ENCODE measurements at regions not wholly inside any gene's neighbourhood (a gene's known extent, or its start where the extent isn't known, plus 50 kb on each side); places are given as distances from the start of the nearest gene placed in this dataset.

DNA sequence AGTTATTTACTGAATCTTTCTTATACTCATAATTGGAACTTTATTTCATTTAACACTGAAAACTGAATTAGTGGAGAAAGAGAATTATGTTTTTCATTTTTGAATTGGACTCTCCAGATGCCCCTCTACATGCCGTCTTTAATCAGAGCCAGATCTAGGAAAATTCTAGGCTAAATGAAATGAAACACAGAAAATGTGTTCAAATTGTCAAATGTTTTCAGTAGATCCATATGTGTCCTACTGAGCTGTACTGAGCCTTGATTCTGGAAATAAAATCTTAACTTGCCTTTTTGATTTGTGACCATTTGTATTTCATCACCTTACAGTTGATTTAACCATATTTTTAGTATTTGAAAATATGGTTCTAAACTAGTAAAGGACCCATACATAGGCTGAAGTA, 64.0 kb upstream of the GK2 start:
- CTCF ChIA-PET = no interaction called here
- Histone ChIP-seq H3K36me3 (replicated peaks in 1 of 2; ENCODE audit: control insufficient read depth in 1 of 2, insufficient read depth in 2 of 2, low read length in 1 of 2) (no peaks in the 10 kb centered on the region), H3K79me2 (ENCODE audit: insufficient read depth) (no peaks in the 10 kb centered on the region), H4K20me1 (ENCODE audit: insufficient read depth) (no peaks in the 10 kb centered on the region), H3K4me1 (ENCODE audit: control insufficient read depth in 1 of 2, insufficient read depth in 2 of 2, low read depth in 1 of 2, low read length in 1 of 2) (no peaks in the 10 kb centered on the region; a peak in 1 of 4 replicates), H2AFZ (ENCODE audit: low read depth) (no peak overlapping the region), H3K9me3 (no peaks in the 10 kb centered on the region), H3K4me2 (no peak overlapping the region), H3K27ac (ENCODE audit: low read depth in 2 of 2, low read length in 1 of 2) (no peak overlapping the region), H3K27me3 (ENCODE audit: insufficient read depth) (no peaks in the 10 kb centered on the region), H3K4me3 (ENCODE audit: low read depth in 2 of 2, low read length in 1 of 2) (no peak overlapping the region), H3K9me2 (no peaks in the 10 kb centered on the region), H3K9ac (no peak overlapping the region), H3F3A (replicated peaks; ENCODE audit: insufficient read depth) (no peaks in the 10 kb centered on the region)
- DNase-seq = no peak
- WGBS (ENCODE audit: low lambda C conversion rate) = 47% methylated on average over 1 of the region's 1 CpG
- TF ChIP-seq GATA2 (CRISPR knock-in tag; IDR thresholded peaks at IDR 0.05) (no peak), TCF12 (IDR thresholded peaks at IDR 0.05) (no peak), FOXM1 (IDR thresholded peaks at IDR 0.05; ENCODE audit: low read depth) (no peak), EZH2phosphoT487 (IDR thresholded peaks at IDR 0.05; ENCODE audit: borderline replicate concordance, low read depth) (no peak)
- TF ChIP-seq, protein P1, sequence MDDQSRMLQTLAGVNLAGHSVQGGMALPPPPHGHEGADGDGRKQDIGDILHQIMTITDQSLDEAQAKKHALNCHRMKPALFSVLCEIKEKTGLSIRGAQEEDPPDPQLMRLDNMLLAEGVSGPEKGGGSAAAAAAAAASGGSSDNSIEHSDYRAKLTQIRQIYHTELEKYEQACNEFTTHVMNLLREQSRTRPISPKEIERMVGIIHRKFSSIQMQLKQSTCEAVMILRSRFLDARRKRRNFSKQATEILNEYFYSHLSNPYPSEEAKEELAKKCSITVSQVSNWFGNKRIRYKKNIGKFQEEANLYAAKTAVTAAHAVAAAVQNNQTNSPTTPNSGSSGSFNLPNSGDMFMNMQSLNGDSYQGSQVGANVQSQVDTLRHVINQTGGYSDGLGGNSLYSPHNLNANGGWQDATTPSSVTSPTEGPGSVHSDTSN (IDR thresholded peaks at IDR 0.05) = no peak
- TF ChIP-seq, protein P2, sequence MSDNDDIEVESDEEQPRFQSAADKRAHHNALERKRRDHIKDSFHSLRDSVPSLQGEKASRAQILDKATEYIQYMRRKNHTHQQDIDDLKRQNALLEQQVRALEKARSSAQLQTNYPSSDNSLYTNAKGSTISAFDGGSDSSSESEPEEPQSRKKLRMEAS (IDR thresholded peaks at IDR 0.05; ENCODE audit: low read depth) = no peak
- TF ChIP-seq, protein P3, sequence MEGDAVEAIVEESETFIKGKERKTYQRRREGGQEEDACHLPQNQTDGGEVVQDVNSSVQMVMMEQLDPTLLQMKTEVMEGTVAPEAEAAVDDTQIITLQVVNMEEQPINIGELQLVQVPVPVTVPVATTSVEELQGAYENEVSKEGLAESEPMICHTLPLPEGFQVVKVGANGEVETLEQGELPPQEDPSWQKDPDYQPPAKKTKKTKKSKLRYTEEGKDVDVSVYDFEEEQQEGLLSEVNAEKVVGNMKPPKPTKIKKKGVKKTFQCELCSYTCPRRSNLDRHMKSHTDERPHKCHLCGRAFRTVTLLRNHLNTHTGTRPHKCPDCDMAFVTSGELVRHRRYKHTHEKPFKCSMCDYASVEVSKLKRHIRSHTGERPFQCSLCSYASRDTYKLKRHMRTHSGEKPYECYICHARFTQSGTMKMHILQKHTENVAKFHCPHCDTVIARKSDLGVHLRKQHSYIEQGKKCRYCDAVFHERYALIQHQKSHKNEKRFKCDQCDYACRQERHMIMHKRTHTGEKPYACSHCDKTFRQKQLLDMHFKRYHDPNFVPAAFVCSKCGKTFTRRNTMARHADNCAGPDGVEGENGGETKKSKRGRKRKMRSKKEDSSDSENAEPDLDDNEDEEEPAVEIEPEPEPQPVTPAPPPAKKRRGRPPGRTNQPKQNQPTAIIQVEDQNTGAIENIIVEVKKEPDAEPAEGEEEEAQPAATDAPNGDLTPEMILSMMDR (IDR thresholded peaks at IDR 0.05) = no peak
- POLR2A ChIA-PET = no interaction called here

DNA sequence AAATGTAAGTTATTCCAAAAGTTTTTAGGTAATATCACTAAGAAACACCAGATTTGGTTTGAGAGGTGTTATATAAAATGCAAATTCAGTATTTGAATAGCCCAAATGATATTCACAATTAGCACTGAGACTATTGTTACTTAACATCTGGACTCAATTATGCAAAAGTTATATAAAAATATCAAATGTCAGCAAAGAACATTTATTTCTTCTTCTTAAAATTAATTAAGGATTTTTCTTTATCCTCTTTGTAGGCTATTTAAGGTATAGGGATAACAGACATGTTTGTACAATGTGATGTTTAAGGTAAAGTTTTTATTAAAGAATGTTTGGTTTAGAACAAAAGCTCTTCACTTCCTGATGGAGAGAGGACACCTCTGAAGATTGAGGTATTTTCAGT, 63.3 kb upstream of the GK2 start:
- H3K27me3 ChIP-seq (ENCODE audit: insufficient read depth) = no peaks in the 10 kb centered on the region
- H2AFZ ChIP-seq (ENCODE audit: low read depth) = no peak overlapping the region
- DNase-seq = no peak
- no peaks in the 10 kb centered on the region for H3K9me3 ChIP-seq
- H4K20me1 ChIP-seq (ENCODE audit: insufficient read depth) = no peaks in the 10 kb centered on the region
- no peak overlapping the region for H3K27ac ChIP-seq (ENCODE audit: low read depth in 2 of 2, low read length in 1 of 2)
- no peaks in the 10 kb centered on the region; a peak in 1 of 4 replicates for H3K4me1 ChIP-seq (ENCODE audit: control insufficient read depth in 1 of 2, insufficient read depth in 2 of 2, low read depth in 1 of 2, low read length in 1 of 2)
- H3K36me3 ChIP-seq (replicated peaks in 1 of 2; ENCODE audit: control insufficient read depth in 1 of 2, insufficient read depth in 2 of 2, low read length in 1 of 2) = no peaks in the 10 kb centered on the region
- no peak overlapping the region for H3K4me3 ChIP-seq (ENCODE audit: low read depth in 2 of 2, low read length in 1 of 2)
- H3F3A ChIP-seq (replicated peaks; ENCODE audit: insufficient read depth) = no peaks in the 10 kb centered on the region
- H3K4me2 ChIP-seq = no peak overlapping the region
- CTCF ChIA-PET = no interaction called here
- H3K9me2 ChIP-seq = no peaks in the 10 kb centered on the region
- no peaks in the 10 kb centered on the region for H3K79me2 ChIP-seq (ENCODE audit: insufficient read depth)
- POLR2A ChIA-PET = no interaction called here
- H3K9ac ChIP-seq = no peak overlapping the region
- TF ChIP-seq, protein P4, sequence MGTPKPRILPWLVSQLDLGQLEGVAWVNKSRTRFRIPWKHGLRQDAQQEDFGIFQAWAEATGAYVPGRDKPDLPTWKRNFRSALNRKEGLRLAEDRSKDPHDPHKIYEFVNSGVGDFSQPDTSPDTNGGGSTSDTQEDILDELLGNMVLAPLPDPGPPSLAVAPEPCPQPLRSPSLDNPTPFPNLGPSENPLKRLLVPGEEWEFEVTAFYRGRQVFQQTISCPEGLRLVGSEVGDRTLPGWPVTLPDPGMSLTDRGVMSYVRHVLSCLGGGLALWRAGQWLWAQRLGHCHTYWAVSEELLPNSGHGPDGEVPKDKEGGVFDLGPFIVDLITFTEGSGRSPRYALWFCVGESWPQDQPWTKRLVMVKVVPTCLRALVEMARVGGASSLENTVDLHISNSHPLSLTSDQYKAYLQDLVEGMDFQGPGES (IDR thresholded peaks at IDR 0.05; ENCODE audit: low read depth, low read length) = no peak
- TF ChIP-seq NFIC (IDR thresholded peaks at IDR 0.05; ENCODE audit: borderline replicate concordance) (no peak), CHD2 (IDR thresholded peaks at IDR 0.05; ENCODE audit: low read length, partially characterized antibody) (no peak), EP300 (IDR thresholded peaks at IDR 0.05; ENCODE audit: borderline replicate concordance in 1 of 2, low read depth in 1 of 2, low read length in 1 of 2) (no peak), SIN3A (IDR thresholded peaks at IDR 0.05; ENCODE audit: borderline replicate concordance, low read depth, low read length) (no peak), TEAD4 (IDR thresholded peaks at IDR 0.05; ENCODE audit: borderline replicate concordance, insufficient read depth) (no peak), MXI1 (IDR thresholded peaks at IDR 0.05; ENCODE audit: low read depth, low read length) (no peak), ELF1 (IDR thresholded peaks at IDR 0.05) (no peak), JUND (IDR thresholded peaks at IDR 0.05) (no peak), SMC3 (IDR thresholded peaks at IDR 0.05; ENCODE audit: low read depth, low read length) (no peak), RCOR1 (IDR thresholded peaks at IDR 0.05; ENCODE audit: low read length) (no peak)
- TF ChIP-seq, protein P5, sequence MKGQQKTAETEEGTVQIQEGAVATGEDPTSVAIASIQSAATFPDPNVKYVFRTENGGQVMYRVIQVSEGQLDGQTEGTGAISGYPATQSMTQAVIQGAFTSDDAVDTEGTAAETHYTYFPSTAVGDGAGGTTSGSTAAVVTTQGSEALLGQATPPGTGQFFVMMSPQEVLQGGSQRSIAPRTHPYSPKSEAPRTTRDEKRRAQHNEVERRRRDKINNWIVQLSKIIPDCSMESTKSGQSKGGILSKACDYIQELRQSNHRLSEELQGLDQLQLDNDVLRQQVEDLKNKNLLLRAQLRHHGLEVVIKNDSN (IDR thresholded peaks at IDR 0.05; ENCODE audit: borderline replicate concordance, low read depth) = no peak
- TF ChIP-seq, protein P6, sequence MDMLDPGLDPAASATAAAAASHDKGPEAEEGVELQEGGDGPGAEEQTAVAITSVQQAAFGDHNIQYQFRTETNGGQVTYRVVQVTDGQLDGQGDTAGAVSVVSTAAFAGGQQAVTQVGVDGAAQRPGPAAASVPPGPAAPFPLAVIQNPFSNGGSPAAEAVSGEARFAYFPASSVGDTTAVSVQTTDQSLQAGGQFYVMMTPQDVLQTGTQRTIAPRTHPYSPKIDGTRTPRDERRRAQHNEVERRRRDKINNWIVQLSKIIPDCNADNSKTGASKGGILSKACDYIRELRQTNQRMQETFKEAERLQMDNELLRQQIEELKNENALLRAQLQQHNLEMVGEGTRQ (IDR thresholded peaks at IDR 0.05; ENCODE audit: borderline replicate concordance, low read depth, low read length) = no peak

Data from SK-N-SH (cell line).